ENCODE measurements at regions not wholly inside any gene's neighbourhood (a gene's known extent, or its start where the extent isn't known, plus 50 kb on each side); places are given as distances from the start of the nearest gene placed in this dataset.

- Histone ChIP-seq H3K36me3 (ENCODE audit: control insufficient read depth, insufficient read depth, low read length) (no peaks in the 10 kb centered on the region), H3K23ac (ENCODE audit: low read depth, low read length) (no peak overlapping the region), H3K4me3 (ENCODE audit: insufficient read depth, low read depth, low read length) (no peak overlapping the region), H2BK5ac (ENCODE audit: low read depth, low read length, poor library complexity, severe bottlenecking) (no peak overlapping the region), H4K5ac (ENCODE audit: low read depth, low read length) (no peak overlapping the region), H3K9ac (ENCODE audit: low read depth, low read length) (no peak overlapping the region), H3K79me1 (ENCODE audit: low read depth in 1 of 2, low read length in 2 of 2) (no peaks in the 10 kb centered on the region), H3K27ac (ENCODE audit: insufficient read depth, low read length) (no peak overlapping the region), H3K56ac (ENCODE audit: extremely low read depth, insufficient read depth, low read length) (no peak overlapping the region), H2AK9ac (replicated peaks; ENCODE audit: low read depth, low read length, poor library complexity) (no peak overlapping the region), H3K9me1 (ENCODE audit: insufficient read depth, low read length) (no peaks in the 10 kb centered on the region), H3K9me3 (ENCODE audit: control insufficient read depth, insufficient read depth, low read length) (peaks cover 5% of the 10 kb centered on the region), H3K4ac (ENCODE audit: low read depth, low read length) (no peak overlapping the region), H2BK20ac (ENCODE audit: low read depth, low read length) (no peak overlapping the region), H4K8ac (ENCODE audit: low read depth in 2 of 2, low read length in 2 of 2) (no peak overlapping the region), H3K27me3 (ENCODE audit: control insufficient read depth, insufficient read depth, low read length) (no peaks in the 10 kb centered on the region), H3K18ac (ENCODE audit: low read depth, low read length) (no peak overlapping the region), H2BK15ac (ENCODE audit: low read depth, low read length) (no peak overlapping the region), H3K4me2 (ENCODE audit: low read depth, low read length) (no peak overlapping the region), H2AFZ (replicated peaks; ENCODE audit: low read length, poor library complexity) (no peak overlapping the region), H3K14ac (replicated peaks; ENCODE audit: low read depth, low read length) (no peak overlapping the region), H2BK120ac (ENCODE audit: low read depth, low read length) (no peak overlapping the region), H4K20me1 (ENCODE audit: insufficient read depth, low read length) (no peaks in the 10 kb centered on the region), H3K4me1 (ENCODE audit: control insufficient read depth, insufficient read depth, low read length) (no peaks in the 10 kb centered on the region), H4K91ac (ENCODE audit: insufficient read depth, low read depth, low read length) (no peak overlapping the region), H2AK5ac (ENCODE audit: low read depth, low read length) (no peak overlapping the region)
- in situ Hi-C loops (cut with MboI; ENCODE audit: low sequenced_read_pairs) (no loop called here), dilution Hi-C loops (cut with HindIII; ENCODE audit: low sequenced_read_pairs, unreplicated experiment) (no loop called here), intact Hi-C loops (cut with micrococcal nuclease) (no loop called here)
- TF ChIP-seq MAZ (IDR thresholded peaks at IDR 0.05; ENCODE audit: borderline replicate concordance, low read depth, low read length) (no peak), CHD1 (IDR thresholded peaks at IDR 0.05; ENCODE audit: low read depth, low read length) (no peak), BHLHE40 (IDR thresholded peaks at IDR 0.05; ENCODE audit: low read depth, low read length) (no peak), RAD21 (IDR thresholded peaks at IDR 0.05; ENCODE audit: low read length) (no peak), CEBPB (IDR thresholded peaks at IDR 0.05; ENCODE audit: low read depth, low read length) (peak; percentile 21; the same call in 1 of the 2 replicates)
- TF ChIP-seq, protein P1, sequence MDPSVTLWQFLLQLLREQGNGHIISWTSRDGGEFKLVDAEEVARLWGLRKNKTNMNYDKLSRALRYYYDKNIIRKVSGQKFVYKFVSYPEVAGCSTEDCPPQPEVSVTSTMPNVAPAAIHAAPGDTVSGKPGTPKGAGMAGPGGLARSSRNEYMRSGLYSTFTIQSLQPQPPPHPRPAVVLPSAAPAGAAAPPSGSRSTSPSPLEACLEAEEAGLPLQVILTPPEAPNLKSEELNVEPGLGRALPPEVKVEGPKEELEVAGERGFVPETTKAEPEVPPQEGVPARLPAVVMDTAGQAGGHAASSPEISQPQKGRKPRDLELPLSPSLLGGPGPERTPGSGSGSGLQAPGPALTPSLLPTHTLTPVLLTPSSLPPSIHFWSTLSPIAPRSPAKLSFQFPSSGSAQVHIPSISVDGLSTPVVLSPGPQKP (IDR thresholded peaks at IDR 0.05; ENCODE audit: borderline replicate concordance, low read depth, low read length): no peak
- BruUV-seq (replicated peaks): no TSS peak
- no CpG with 5 or more reads among the region's 2 CpGs for WGBS, 2 experiments (ENCODE audit: extremely low coverage in 2 of 2, insufficient read length in 1 of 2)
- ChIA-PET POLR2A (ENCODE audit: unreplicated experiment) (no interaction called here), CTCF (no interaction called here)
- no peak for DNase-seq
- no peak for ATAC-seq (ENCODE audit: low read depth)
These were observed 224.5 kb upstream of the FOXG1 start for GRCh38 chr14:28542040-28542439.

Data from IMR-90 (cell line).